ENCODE measurements at regions not wholly inside any gene's neighbourhood (a gene's known extent, or its start where the extent isn't known, plus 50 kb on each side); places are given as distances from the start of the nearest gene placed in this dataset.

GRCh38 chr1:201739492-201740085, 89.4 kb upstream of the IPO9 start (continued):
- no peak for TF ChIP-seq BRCA1 (IDR thresholded peaks at IDR 0.05; ENCODE audit: low read depth, low read length)
- TF ChIP-seq YY1 (IDR thresholded peaks at IDR 0.05; ENCODE audit: low read depth, low read length), result no peak
- no peak for TF ChIP-seq RXRA (IDR thresholded peaks at IDR 0.05; ENCODE audit: insufficient read depth, low read depth, low read length)
- TF ChIP-seq POU5F1 (IDR thresholded peaks at IDR 0.05; ENCODE audit: low read depth, low read length), result no peak
- no peak for TF ChIP-seq CBX5 (IDR thresholded peaks at IDR 0.05; ENCODE audit: low read depth, low read length)
- peak; percentile 8 for TF ChIP-seq ASH2L (IDR thresholded peaks at IDR 0.05; ENCODE audit: low read length)
- TF ChIP-seq SIX5 (IDR thresholded peaks at IDR 0.05; ENCODE audit: low read depth, low read length), result no peak
- no peak for TF ChIP-seq MAFK (IDR thresholded peaks at IDR 0.05; ENCODE audit: low read depth, low read length)
- TF ChIP-seq SIRT6 (IDR thresholded peaks at IDR 0.05; ENCODE audit: low read length), result no peak
- TF ChIP-seq SRF (IDR thresholded peaks at IDR 0.05; ENCODE audit: low read depth, low read length), result no peak
- TF ChIP-seq GABPA (IDR thresholded peaks at IDR 0.05; ENCODE audit: borderline replicate concordance, insufficient read depth, low read length), result no peak
- TF ChIP-seq SP4 (IDR thresholded peaks at IDR 0.05; ENCODE audit: low read length), result no peak
- no peak for TF ChIP-seq KDM1A (IDR thresholded peaks at IDR 0.05; ENCODE audit: borderline replicate concordance, low read length)
- TF ChIP-seq JUND (IDR thresholded peaks at IDR 0.05; ENCODE audit: low read length), result no peak
- no peak for TF ChIP-seq EP300 (IDR thresholded peaks at IDR 0.05; ENCODE audit: borderline replicate concordance in 1 of 2, low read depth in 2 of 2, low read length in 2 of 2)
- no peak for TF ChIP-seq POLR2AphosphoS5 (IDR thresholded peaks at IDR 0.05; ENCODE audit: low read depth, low read length)
- no peak for TF ChIP-seq BCL11A (IDR thresholded peaks at IDR 0.05; ENCODE audit: low read depth in 2 of 2, low read length in 2 of 2)
- no peak for TF ChIP-seq NANOG (IDR thresholded peaks at IDR 0.05; ENCODE audit: insufficient read depth, low read depth, low read length, poor library complexity, severe bottlenecking)
- 0 out of 2 replicates have a peak, but pooled peaks have one; percentile 26 for TF ChIP-seq E2F6 (IDR thresholded peaks at IDR 0.05)
- TF ChIP-seq HDAC2 (IDR thresholded peaks at IDR 0.05; ENCODE audit: borderline replicate concordance in 1 of 2, low read depth in 2 of 2, low read length in 2 of 2), result no peak

All from H1 (cell line).